ENCODE measurements at regions not wholly inside any gene's neighbourhood (a gene's known extent, or its start where the extent isn't known, plus 50 kb on each side); places are given as distances from the start of the nearest gene placed in this dataset.
"Not testable (repeated sequence)": the region's sequence is repeated elsewhere in the genome, so short reads cannot be mapped to it uniquely, and the experiment has no call there.

DNA sequence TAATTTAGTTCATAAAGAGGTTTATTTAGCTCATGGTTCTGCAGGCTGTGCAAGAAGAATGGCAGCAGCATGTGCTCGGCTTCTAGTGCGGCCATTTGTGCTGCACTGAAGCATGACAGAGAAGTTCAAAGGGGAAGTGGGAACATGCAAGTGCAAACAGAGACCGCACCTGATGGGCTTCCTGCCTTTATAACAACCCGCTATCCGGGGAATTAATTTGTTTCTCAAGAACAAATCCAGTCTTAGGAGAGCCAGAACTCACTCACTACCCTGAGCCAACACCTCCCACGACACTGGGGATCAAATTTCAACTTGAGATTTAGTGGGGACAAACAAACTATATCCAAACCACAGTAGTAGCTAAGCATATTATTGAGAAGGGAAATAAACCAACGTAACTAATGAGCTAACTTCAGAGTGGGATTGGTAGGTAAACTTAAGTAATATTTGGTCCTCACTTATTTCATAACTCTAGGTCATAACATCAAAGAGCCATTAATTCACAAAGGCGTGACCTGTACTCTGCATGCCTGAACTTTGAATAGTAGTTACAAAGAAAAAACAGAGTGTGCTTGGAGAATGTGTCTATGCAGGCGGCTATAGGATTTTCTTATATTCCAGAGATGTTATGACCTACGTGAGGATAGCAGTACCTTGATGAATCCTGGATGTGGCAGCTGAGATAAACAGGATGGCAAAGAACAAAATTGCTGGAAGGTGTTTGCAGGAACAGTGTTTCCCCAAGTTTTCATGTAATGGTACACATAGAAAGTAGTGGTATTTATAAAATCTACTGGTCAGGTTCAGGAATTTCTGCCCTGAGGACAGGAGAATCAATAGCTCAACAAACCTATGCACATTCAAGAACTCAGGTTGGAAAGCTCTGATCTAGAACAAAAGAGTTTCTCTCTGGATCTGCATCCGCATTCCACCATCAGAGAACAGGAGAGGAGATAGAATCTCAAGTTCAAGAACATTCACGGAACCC lies 845.9 kb upstream of the ID2 start:
- DNase-seq (ENCODE audit: low read depth in 1 of 2, low spot score in 1 of 2), result no peak

DNA sequence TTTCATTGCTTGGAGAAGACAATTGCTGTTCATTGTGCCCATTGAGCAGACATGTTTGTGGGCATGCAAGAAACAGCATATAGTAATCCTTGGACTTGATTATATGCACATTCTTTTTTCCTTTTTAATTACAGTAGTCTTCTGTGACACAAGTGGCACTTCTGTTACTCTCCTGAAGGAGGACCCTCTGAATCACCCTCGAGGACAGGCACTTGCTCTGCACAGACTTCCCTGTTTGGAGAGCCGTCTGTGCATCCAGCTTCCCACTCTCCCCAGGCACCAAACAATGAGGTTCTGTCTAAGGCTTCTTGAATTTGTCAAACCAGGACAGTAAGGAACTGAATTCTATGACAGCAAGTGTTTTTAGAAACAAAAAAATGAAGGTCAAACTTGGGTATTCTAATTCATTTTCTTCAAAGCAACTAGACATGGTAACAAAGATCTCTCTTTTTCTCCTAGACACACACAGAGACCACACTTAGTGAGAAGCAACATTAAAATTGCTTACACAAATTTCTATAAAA lies 844.6 kb upstream of the ID2 start:
- no peak for DNase-seq (ENCODE audit: low read depth in 1 of 2, low spot score in 1 of 2)

DNA sequence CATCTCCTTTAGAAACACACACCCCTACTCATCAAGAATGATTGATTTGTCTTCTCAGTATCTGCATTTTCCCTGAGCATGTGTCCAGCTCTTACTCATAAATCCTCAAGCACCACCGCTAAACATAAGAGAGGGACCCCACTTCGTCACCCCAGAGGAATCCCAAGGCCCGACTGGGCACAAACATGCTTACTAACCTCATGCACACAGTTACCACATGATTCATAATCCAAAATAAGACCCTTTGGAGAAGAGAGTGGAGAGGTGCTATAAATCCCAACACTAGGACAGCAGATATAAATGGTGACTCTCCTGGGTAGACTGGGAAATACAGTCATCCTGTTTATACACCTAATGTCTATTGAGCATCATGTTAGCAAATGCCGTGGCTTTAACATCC lies 843.2 kb upstream of the ID2 start:
- no peak for DNase-seq (ENCODE audit: low read depth in 1 of 2, low spot score in 1 of 2)

DNA sequence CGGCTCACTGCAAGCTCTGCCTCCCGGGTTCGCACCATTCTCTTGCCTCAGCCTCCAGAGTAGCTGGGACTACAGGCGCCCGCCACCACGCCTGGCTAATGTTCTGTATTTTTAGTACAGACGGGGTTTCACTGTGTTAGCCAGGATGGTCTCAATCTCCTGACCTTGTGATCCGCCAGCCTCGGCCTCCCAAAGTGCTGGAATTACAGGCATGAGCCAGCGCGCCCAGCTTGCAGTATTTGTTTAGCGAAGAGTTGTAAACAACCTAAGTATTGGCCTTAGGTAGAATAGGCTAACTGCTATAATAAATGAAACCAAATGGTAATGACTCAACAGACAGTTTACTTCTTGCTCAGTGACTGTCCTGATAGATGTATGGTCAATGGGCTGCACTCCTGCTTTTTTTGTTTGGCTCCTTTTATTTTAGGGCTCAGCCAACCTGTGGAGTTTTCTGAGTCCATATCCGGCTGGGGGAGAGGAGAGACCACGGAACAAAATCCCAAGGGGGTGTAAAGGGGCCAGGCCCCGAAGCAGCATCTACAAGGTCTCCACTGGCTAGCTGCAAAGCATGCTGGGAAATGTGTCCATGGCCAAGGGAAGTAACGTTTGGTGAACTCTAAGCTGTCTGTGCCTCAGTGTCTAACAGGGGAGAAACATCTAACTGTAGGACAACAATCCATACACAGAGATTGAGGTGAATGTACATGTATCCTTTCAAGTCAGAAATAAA lies 841.0 kb upstream of the ID2 start:
- no peak for DNase-seq (ENCODE audit: low read depth in 1 of 2, low spot score in 1 of 2)

DNA sequence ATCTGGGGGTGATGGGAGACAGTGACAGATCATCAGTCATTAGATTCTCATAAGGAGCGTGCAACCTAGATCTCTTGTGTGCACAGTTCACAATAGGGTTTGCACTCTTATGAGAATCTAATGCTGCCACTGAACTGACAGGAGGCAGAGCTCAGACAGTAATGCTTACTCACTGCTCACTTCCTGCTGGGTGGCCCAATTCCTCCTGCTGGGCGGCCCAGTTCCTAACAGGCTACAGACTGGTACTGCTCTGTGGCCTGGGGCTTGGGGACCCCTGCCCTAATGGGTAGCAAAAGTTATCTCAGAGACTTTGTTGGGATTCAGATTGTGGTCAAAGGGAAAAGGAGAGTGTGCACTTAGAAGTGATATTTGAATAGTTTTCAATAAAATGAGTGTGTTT lies 840.1 kb upstream of the ID2 start:
- no peak for DNase-seq (ENCODE audit: low read depth in 1 of 2, low spot score in 1 of 2)

DNA sequence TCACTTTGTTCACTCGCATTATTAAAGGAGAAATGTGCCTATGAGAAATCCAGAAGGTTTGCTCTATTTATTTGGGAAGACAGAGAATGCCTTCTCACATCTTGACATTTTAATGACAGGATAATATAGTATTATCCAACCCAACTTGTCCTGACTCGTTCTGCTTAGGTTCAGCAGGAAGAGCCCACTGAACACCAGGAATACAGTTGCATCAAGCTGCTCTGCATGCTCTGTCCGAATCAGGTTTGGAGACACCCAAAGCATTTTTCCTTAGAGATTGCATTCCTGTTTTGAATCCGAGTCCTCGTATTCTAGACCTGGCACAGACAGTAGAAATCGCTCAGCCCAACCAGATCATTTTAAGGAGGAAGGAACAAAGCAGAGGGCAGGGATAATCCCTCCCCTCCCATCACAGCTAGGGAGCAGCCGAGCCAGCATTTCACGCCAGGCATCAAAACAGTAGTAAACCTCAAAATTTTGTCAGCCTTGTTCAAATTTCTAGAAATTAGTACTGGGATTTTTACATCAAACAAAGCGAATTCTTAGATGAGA lies 837.4 kb upstream of the ID2 start:
- DNase-seq (ENCODE audit: low read depth in 1 of 2, low spot score in 1 of 2), result no peak

DNA sequence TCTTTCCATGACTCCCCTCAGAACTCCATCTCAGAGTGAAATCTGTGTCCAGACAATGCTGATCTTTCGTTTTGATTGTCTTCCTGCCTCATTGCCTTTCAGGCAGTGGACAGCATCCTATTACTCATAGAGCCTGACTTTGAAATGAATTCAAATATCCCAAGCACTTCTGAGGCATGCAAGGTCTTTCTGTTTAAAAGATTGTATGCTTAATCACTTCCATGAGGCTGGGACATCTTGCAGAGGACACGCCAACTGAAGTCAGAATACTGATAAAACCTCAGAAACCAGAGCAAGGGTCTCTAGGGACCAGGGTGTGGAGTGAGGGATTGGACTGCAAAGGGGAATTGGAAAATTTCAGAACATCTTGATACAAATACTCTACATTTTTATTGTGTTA lies 836.5 kb upstream of the ID2 start:
- no peak for DNase-seq (ENCODE audit: low read depth in 1 of 2, low spot score in 1 of 2)

DNA sequence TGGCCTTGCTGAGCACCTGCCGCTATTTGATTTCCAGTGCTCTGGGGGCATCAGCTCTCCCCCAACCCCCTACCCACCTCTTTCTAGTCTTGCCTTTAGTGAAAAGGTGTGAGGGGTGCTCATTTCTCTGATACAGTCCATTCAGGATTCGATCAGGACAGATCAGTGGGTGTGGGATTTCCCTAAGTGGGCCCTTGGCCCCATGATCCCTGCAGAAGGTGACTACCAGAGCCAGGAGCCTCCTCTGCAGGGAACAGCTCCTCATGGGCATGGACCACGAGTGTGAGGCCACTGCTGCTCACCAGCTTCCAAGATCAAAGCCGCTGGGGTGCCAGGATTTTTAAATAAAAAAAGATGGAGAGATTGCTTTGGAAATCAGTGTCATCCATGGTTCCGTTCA lies 835.2 kb upstream of the ID2 start:
- DNase-seq (ENCODE audit: low read depth in 1 of 2, low spot score in 1 of 2), result no peak

DNA sequence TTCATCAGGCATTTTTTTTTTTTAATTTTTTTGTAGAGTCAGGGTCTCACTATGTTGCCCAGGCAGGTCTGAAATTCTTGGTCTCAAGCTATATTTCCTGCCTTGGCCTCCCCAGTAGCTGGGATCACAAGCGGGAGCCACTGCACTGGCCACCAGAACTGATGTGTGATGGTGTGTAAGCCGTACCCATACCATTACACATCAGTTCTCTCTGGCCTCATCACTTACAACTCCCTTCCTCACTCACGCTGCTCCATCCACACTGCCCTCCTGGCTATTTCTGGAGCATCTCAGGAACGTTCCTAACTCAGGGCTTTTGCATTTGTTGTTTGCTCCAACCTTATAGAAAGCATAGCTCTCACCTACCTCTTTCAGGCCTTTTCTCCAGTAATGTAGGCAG lies 834.5 kb upstream of the ID2 start:
- DNase-seq (ENCODE audit: low read depth in 1 of 2, low spot score in 1 of 2), result no peak

DNA sequence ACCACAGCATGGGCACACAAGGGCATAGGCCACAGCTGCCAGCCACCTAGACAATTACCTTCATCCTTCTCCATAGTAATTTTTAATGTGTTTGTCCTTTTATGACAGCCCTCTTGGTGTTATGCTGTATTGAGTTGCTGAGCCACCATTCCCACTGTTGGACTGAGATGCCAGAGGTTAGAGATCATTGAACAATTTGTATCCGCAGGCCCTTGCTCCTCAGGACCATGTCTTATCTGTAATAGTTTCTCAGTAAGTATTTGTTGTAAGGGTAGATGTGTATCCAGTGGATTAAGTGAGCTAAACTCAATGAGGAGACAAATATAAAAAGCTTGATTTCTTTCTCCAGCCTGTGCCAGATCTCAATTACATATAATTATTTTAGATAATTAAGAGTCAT lies 832.8 kb upstream of the ID2 start:
- no peak for DNase-seq (ENCODE audit: low read depth in 1 of 2, low spot score in 1 of 2)

DNA sequence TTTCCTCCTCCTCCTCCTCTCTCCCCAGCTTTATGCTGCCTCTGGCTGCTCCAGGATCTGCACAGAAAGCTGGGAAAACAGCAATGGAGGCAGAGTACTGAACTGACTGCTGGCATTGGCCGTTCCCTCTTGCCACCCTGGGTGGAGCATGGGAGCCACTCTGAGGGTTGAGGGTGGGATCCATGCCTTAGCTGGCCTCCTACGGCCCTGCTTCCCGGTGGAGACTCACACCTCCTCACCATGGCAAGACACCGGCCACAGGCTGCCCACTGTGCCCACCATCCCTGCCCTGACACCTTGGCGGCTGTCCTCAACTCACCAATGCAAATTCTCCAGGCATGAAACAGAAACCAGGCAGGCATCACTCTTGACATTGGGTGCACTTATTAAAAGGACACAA lies 832.3 kb upstream of the ID2 start:
- no peak for DNase-seq (ENCODE audit: low read depth in 1 of 2, low spot score in 1 of 2)

DNA sequence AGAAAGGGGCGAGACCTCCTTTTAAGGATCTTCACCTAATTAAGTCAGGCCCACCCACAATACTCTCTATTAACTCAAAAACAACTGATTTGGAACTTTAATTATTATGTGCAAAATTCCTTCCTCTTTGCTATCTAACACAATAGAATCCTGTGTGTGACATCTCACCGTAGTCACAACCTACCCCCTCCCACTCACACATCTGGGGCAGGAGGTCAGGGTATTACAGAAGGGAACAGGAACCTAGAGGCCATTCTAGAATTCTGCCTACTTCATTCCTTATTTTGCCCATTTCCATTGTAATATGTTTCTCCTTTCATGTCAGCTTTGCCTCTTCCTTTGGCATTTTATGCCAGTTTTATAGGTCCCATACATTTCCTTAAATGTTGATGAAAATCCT lies 829.3 kb upstream of the ID2 start:
- no peak for DNase-seq (ENCODE audit: low read depth in 1 of 2, low spot score in 1 of 2)

DNA sequence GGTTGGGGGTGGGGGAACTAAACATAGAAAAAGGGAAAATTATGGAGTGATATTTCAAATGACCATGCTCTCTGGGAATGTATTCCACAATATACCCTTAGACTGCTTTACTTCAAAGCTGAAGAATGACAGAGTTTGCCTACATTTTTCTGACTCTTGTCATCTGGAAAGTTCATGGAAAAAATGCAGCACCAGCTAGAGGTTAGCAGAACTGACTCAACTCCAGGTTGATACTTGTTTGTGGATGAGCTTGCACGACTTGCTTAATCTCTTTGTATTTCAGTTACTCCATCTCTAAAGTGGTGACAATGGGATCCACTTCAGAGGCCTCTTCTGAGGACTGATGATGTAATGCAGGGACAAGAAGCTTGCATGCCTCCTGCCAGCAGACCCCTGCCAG lies 824.0 kb upstream of the ID2 start:
- no peak for DNase-seq (ENCODE audit: low read depth in 1 of 2, low spot score in 1 of 2)

DNA sequence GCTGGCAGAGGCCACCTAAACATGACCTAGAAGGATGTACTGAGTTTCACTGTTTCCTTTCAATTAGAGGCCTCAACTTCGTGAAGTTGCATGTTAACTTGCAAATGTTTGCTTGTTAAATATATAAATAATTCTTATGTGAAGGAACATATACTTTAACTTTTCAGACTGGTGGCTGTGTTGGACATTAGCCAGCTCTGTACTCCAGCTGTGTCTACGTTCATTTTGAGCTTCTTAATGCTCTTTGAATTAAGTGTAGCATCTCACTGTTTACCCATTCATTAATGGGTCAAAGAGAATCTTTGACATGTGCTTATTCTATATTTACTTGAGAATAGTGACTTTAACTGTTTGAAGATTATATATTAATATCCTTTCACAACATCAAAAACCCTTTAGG lies 823.2 kb upstream of the ID2 start:
- DNase-seq (ENCODE audit: low read depth in 1 of 2, low spot score in 1 of 2), result no peak

DNA sequence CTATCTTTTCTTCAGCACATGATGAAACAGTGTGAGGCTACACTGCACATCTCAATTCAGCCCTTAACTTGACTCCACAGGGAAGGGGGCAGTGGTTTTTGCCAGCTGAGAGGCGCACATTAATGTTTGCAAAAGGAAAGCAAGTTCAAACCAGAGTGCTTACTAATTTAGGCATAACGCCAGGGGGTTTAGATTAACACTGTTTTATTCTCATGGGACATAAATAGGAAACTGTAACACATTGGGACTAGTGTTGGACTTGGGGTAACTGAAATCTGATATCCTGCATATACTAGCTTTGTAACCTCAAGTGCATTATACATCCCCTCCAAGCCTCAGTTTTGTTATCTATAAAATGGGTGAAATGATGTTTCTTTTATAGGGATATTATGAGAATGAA lies 821.2 kb upstream of the ID2 start:
- DNase-seq (ENCODE audit: low read depth in 1 of 2, low spot score in 1 of 2), result no peak

DNA sequence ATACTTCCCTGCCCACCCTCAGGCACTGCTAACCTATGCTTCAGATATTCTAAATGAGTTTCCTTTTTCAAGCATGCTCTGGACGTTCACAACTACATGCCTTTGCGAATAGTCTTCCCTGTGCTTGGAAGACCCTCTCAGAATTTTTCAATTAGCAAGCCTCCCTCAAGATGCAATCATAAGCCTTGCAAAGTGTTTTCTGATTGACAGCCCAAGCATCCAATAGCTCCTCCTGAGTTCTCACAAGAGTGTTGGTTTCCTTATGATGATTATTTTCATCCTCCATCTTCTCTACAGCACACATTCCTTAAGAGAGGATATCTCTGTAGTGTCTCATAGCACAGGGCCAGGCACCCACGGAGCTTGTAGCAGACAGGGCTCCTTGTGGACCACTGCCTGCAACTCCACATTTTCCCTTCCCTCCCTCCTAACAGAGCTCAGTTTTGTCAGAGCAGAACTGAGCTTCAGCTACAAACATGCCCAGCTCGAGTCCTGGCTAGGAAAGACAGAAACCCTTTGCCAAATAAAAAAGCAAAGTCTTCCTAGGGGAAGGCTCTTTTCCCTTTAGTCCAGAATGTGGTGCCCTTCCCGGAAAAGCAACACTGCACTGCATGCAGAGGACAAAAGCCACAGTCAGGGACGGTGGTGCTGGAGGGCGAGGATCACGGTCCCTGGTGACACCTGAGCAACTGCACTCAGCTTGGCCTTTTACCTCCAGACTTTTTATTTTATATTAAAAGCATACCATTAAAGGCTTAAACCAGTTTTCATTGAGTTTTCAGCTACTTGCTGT lies 819.8 kb upstream of the ID2 start:
- DNase-seq (ENCODE audit: low read depth in 1 of 2, low spot score in 1 of 2), result no peak

DNA sequence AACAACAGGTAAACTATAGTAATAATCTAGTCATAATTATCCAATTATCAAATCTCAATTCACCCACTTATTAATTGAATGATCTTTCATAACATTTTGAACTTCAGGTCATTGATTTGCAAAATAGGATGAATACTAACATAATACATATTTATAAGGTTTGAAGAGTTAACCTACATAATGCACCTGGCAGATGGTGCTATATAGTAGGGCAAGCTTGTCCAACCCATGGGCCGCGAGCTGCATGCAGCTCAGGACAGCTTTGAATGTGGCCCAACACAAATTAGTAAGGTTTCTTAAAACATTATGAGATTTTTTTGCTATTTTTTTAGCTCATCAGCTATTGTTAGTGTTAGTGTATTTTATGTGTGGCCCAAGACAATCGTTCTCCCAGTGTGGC lies 815.8 kb upstream of the ID2 start:
- no peak for DNase-seq (ENCODE audit: low read depth in 1 of 2, low spot score in 1 of 2)

DNA sequence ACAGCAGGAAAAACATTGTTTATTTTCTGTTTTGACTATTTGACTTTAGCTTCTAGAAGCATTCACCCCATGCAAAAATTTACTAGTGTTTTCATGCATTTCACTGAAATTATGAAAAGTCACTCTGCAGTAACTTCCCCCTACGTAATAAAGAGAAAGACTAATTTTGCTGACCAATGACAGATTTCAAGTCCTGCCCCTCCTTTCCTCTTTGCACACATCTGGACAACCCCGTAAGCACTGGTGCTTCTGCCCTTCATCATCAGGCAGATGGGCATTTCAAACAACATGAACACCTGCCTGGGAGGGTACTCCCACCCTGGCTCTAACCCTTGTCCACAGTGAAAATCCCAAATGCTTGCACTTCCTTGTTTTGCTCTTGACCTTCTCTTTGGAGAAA lies 815.0 kb upstream of the ID2 start:
- no peak for DNase-seq (ENCODE audit: low read depth in 1 of 2, low spot score in 1 of 2)

DNA sequence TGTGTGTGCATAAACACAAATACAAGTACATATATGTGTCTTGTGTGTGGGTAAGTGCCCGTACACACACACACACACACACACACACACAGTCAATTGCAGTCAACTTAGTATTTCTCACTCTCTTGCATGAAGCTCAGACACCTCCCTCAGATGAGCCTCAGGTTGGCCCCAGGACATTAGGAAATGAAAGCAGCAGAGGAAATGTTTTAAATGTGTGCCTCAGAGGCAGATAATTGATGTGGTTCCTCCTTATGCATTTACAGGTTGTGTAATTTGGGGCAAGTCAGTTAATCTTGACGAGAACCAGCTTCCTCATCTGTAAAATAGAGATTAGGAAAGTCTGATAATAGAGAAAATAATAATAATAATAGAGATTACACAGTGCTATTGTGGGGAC lies 814.0 kb upstream of the ID2 start:
- no peak for DNase-seq (ENCODE audit: low read depth in 1 of 2, low spot score in 1 of 2)

DNA sequence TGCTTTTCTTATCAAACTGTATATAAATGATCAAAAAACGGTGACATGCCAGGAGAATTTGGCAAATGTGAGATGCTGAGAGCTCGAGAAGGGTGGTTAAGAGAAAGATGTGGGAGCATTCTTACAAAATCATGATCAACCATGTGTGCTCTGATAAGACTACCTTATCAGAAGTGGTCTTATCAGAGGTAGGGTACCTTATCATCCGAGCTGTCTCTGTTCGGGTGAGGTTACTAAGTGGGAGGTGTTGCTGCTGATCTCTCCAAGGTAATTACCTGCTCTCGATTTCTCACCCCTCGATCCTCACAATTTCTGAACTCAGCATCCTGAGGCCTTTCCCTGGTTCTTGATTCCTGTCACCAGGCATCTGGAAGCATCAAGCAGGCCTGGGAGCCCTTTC lies 813.0 kb upstream of the ID2 start:
- no peak for DNase-seq (ENCODE audit: low read depth in 1 of 2, low spot score in 1 of 2)

DNA sequence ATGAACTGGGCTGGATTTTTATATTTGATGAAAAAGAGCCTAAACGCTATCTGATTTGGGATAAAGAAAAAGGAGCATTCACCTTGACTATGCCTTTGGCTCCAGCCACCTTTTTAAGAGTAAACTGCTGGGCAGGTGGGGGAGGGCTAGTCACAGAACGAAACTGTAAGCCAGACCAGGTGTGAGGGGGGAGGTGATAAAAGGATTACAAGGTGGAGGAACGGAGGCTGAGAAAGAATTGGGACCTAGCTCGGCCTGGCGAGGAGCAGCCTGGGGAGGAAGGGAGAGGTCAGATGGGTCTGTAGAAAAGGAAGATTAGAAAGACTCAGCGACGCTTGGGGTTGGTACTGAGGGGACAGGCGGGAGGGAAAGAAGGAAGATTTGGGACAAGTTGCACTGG lies 805.4 kb upstream of the ID2 start:
- not testable (repeated sequence) for DNase-seq (ENCODE audit: low read depth in 1 of 2, low spot score in 1 of 2)
